ENCODE measurements at regions not wholly inside any gene's neighbourhood (a gene's known extent, or its start where the extent isn't known, plus 50 kb on each side); places are given as distances from the start of the nearest gene placed in this dataset.

- H3K4me1 ChIP-seq, result peaks cover 0 to 3% (median 0%) of the 10 kb centered on the region in 6 donors
Observed at GRCh38 chr5:123709422-123709821, 197.4 kb downstream of the CSNK1G3 start.

GRCh38 chr5:123708074-123708806 is 196.3 kb downstream of the CSNK1G3 start:
- intact Hi-C loops (cut with DNase I; ENCODE audit: low total_unique reads), result no loop called here
- Histone ChIP-seq H3K36me3 (no peaks in the 10 kb centered on the region), H3K4me1 (peaks cover 0 to 3% (median 0%) of the 10 kb centered on the region in 6 donors)

More at GRCh38 chr5:123709422-123709821, 197.4 kb downstream of the CSNK1G3 start:
- H3K27me3 ChIP-seq (replicated peaks in 1 of 7), result no peaks in the 10 kb centered on the region
- H3K36me3 ChIP-seq, result no peaks in the 10 kb centered on the region
- no peak for DNase-seq
- TF ChIP-seq CTCF (IDR thresholded peaks at IDR 0.05 in 8 of 11, conservative IDR thresholded peaks at IDR 0.05 in 3 of 11), result no peak
- TF ChIP-seq POLR2A (IDR thresholded peaks at IDR 0.05), result no peak
- no peak for TF ChIP-seq POLR2AphosphoS5 (IDR thresholded peaks at IDR 0.05)
- H3K4me3 ChIP-seq, result no peak overlapping the region
- H3K9me3 ChIP-seq, result peaks cover 0 to 51% (median 25%) of the 10 kb centered on the region in 8 donors
- H3K27ac ChIP-seq, result peak overlapping the region in 4 of 8 donors; percentile 15 to 28 (median 24)
- intact Hi-C loops (cut with DNase I; ENCODE audit: low total_unique reads), result no loop called here
- 32 to 67% (median 62%) methylated on average over 1 of the region's 1 CpG for WGBS, 5 donors

GRCh38 chr5:123706531-123706930 is 194.6 kb downstream of the CSNK1G3 start:
- Histone ChIP-seq H3K4me1 (peaks cover 0 to 3% (median 0%) of the 10 kb centered on the region in 6 donors), H3K9me3 (peaks cover 0 to 26% (median 8%) of the 10 kb centered on the region in 8 donors), H3K36me3 (no peaks in the 10 kb centered on the region), H3K27me3 (replicated peaks in 1 of 7) (no peaks in the 10 kb centered on the region), H3K4me3 (no peak overlapping the region), H3K27ac (no peak overlapping the region)
- intact Hi-C loops (cut with DNase I; ENCODE audit: low total_unique reads), result no loop called here
- TF ChIP-seq CTCF (IDR thresholded peaks at IDR 0.05 in 8 of 11, conservative IDR thresholded peaks at IDR 0.05 in 3 of 11), result no peak
- no peak for TF ChIP-seq POLR2AphosphoS5 (IDR thresholded peaks at IDR 0.05)
- TF ChIP-seq POLR2A (IDR thresholded peaks at IDR 0.05), result no peak
- DNase-seq, result no peak

More at GRCh38 chr5:123708074-123708806, 196.3 kb downstream of the CSNK1G3 start:
- whole genome bisulfite sequencing, 5 donors, result 38 to 75% (median 51%) methylated on average over 3 of the region's 3 CpGs
- no peak overlapping the region for H3K4me3 ChIP-seq
- no peaks in the 10 kb centered on the region for H3K27me3 ChIP-seq (replicated peaks in 1 of 7)
- TF ChIP-seq POLR2A (IDR thresholded peaks at IDR 0.05), result no peak
- TF ChIP-seq CTCF (IDR thresholded peaks at IDR 0.05 in 8 of 11, conservative IDR thresholded peaks at IDR 0.05 in 3 of 11), result no peak
- TF ChIP-seq POLR2AphosphoS5 (IDR thresholded peaks at IDR 0.05), result no peak
- H3K9me3 ChIP-seq, result peaks cover 0 to 42% (median 19%) of the 10 kb centered on the region in 8 donors
- no peak overlapping the region for H3K27ac ChIP-seq
- no peak for DNase-seq

GRCh38 chr5:123705741-123706140 is 193.8 kb downstream of the CSNK1G3 start:
- 80 to 88% (median 86%) methylated on average over 1 of the region's 1 CpG for whole genome bisulfite sequencing, 5 donors
- Histone ChIP-seq H3K9me3 (peaks cover 0 to 24% (median 8%) of the 10 kb centered on the region in 8 donors), H3K36me3 (no peaks in the 10 kb centered on the region), H3K27me3 (replicated peaks in 1 of 7) (no peaks in the 10 kb centered on the region), H3K4me3 (no peak overlapping the region), H3K27ac (no peak overlapping the region), H3K4me1 (peaks cover 0 to 3% (median 0%) of the 10 kb centered on the region in 6 donors)
- TF ChIP-seq POLR2AphosphoS5 (IDR thresholded peaks at IDR 0.05), result no peak
- no peak for TF ChIP-seq CTCF (IDR thresholded peaks at IDR 0.05 in 8 of 11, conservative IDR thresholded peaks at IDR 0.05 in 3 of 11)
- TF ChIP-seq POLR2A (IDR thresholded peaks at IDR 0.05), result no peak
- no peak for DNase-seq
- intact Hi-C loops (cut with DNase I; ENCODE audit: low total_unique reads), result no loop called here

All from spleen (tissue), 11 donors.